B cell (primary cell): ENCODE measurements at regions not wholly inside any gene's neighbourhood (a gene's known extent, or its start where the extent isn't known, plus 50 kb on each side); places are given as distances from the start of the nearest gene placed in this dataset.

Experiments used
- ATAC-seq: fragments of 200-7000 bp; cut with Tn5 transposase; one replicate; pipeline ENCODE4 v1.10.0; 2021; ENCODE audit warnings: low read depth, mild to moderate bottlenecking, moderate number of reproducible peaks, moderate library complexity
- CTCF ChIA-PET: fragments of 350-600 bp; sonication (Branson Sonifier 250); formaldehyde crosslinking; loops from one replicate; lab custom pipeline; 2021; ENCODE audit warnings: antibody characterized with exemption, inconsistent platforms; lab: Charles Lee
- POLR2A ChIA-PET: fragments of 350-600 bp; sonication (Branson Sonifier 250); formaldehyde crosslinking; loops from one replicate; lab custom pipeline; 2021; ENCODE audit warnings: antibody characterized with exemption; lab: Charles Lee
- DNase-seq: peaks from one replicate; pipeline ENCODE4 v3.0.0; 2013
- H2AFZ ChIP-seq: 2 replicates; pipeline ENCODE4 v1.6.1; 2012; ENCODE audit warnings: mild to moderate bottlenecking, low read depth, low read length; ENCODE audit not compliant: insufficient read depth, poor library complexity, severe bottlenecking
- H3K27ac ChIP-seq, 2 donors: 1 replicate in 1 of 2; 2 replicates in 1 of 2; pipeline ENCODE4 v1.5.1; 2012 to 2013; ENCODE audit warnings: low read length in 2 of 2, mild to moderate bottlenecking in 2 of 2, moderate library complexity in 1 of 2
- H3K27me3 ChIP-seq, 4 experiments: fragments of 200-600 bp in 1 of 4; sonication (generic) in 1 of 4; replicated peaks in 1 of 4; 1 replicate in 2 of 4; 2 replicates in 2 of 4; pipeline versions ENCODE4 v1.6.1 to v1.7.0; 2013 to 2016; ENCODE audit warnings: low read length in 3 of 4, mild to moderate bottlenecking in 2 of 4, mixed read lengths in 1 of 4, moderate library complexity in 1 of 4; ENCODE audit not compliant: insufficient read depth in 4 of 4, control insufficient read depth in 3 of 4; ENCODE audit errors: control extremely low read depth in 1 of 4
- H3K36me3 ChIP-seq, 2 experiments: replicated peaks in 1 of 2; 1 replicate in 1 of 2; 2 replicates in 1 of 2; pipeline versions ENCODE4 v1.6.1 to v1.7.1; 2013; ENCODE audit warnings: low read length in 1 of 2; ENCODE audit not compliant: insufficient read depth in 2 of 2, control insufficient read depth in 1 of 2; ENCODE audit errors: control extremely low read depth in 1 of 2, extremely low read depth in 1 of 2
- H3K4me1 ChIP-seq, 2 donors: fragments of 200-600 bp in 1 of 2; sonication (generic) in 1 of 2; 1 replicate in 1 of 2; 2 replicates in 1 of 2; pipeline versions ENCODE4 v1.5.1 to v1.6.1; 2013 to 2017; ENCODE audit warnings: low read length in 2 of 2; ENCODE audit not compliant: control insufficient read depth in 2 of 2, insufficient read depth in 2 of 2
- H3K4me2 ChIP-seq: replicated peaks from 2 replicates; pipeline ENCODE3; 2012; ENCODE audit warnings: mild to moderate bottlenecking, low read depth, low read length; ENCODE audit not compliant: poor library complexity, severe bottlenecking
- H3K4me3 ChIP-seq, 5 experiments: fragments of 200-600 bp in 1 of 5; sonication (generic) in 1 of 5; 1 replicate in 3 of 5; 2 replicates in 2 of 5; pipeline versions ENCODE4 v1.5.1 to v1.7.0; 2011 to 2016; ENCODE audit warnings: low read length in 4 of 5, mild to moderate bottlenecking in 4 of 5, low read depth in 2 of 5, control low read depth in 1 of 5, moderate library complexity in 1 of 5; ENCODE audit not compliant: insufficient read depth in 1 of 5; ENCODE audit errors: control extremely low read depth in 1 of 5, extremely low read depth in 1 of 5
- H3K79me2 ChIP-seq: fragments of 200-600 bp; sonication (generic); one replicate; pipeline ENCODE4 v1.6.0; 2016; ENCODE audit warnings: low read length; ENCODE audit not compliant: control insufficient read depth, insufficient read depth
- H3K9ac ChIP-seq: fragments of 200-600 bp; sonication (generic); 2 replicates; pipeline ENCODE4 v1.6.1; 2017; ENCODE audit warnings: mild to moderate bottlenecking, low read length, moderate library complexity
- H3K9me3 ChIP-seq, 3 donors: one replicate each; pipeline versions ENCODE4 v1.6.1 to v1.7.1; 2013; ENCODE audit warnings: low read length in 2 of 3; ENCODE audit not compliant: control insufficient read depth in 2 of 3, insufficient read depth in 1 of 3; ENCODE audit errors: control extremely low read depth in 1 of 3
- H4K20me1 ChIP-seq: 2 replicates; pipeline ENCODE4 v1.6.0; 2012; ENCODE audit warnings: mild to moderate bottlenecking, low read length; ENCODE audit not compliant: insufficient read depth, control insufficient read depth, poor library complexity, severe bottlenecking
- H3K27ac Mint-ChIP-seq: one replicate; pipeline ENCODE4 v1.8.0; 2021; ENCODE audit warnings: mixed read lengths
- H3K27me3 Mint-ChIP-seq: one replicate; pipeline ENCODE4 v1.8.0; 2021; ENCODE audit warnings: mixed read lengths
- H3K4me1 Mint-ChIP-seq: one replicate; pipeline ENCODE4 v1.8.0; 2021; ENCODE audit warnings: mixed read lengths
- H3K4me3 Mint-ChIP-seq: one replicate; pipeline ENCODE4 v1.8.0; 2021; ENCODE audit warnings: mixed read lengths
- H3K9me3 Mint-ChIP-seq: one replicate; pipeline ENCODE4 v1.8.0; 2022; ENCODE audit warnings: mixed read lengths; ENCODE audit not compliant: insufficient read depth
- EZH2 ChIP-seq: IDR thresholded peaks from 2 replicates; pipeline ENCODE4 v1.6.1; 2012; ENCODE audit warnings: borderline replicate concordance, low read depth, mild to moderate bottlenecking, moderate library complexity, low read length; ENCODE audit not compliant: insufficient read depth, poor library complexity, severe bottlenecking
- WGBS: methylation state at CpG from one replicate; pipeline ENCODE4 v1.1.5; 2013; ENCODE audit warnings: missing lambda C conversion rate; ENCODE audit not compliant: insufficient coverage; 5-methylcytosine and 5-hydroxymethylcytosine counted together
- intact Hi-C: fragments of 100-400 bp; cut with micrococcal nuclease; formaldehyde crosslinking; loops from one replicate; pipeline ENCODE4 v1.10.0; 2022
- TF ChIP-seq, protein P1 (sequence below): fragments of 200-600 bp; IDR thresholded peaks from one replicate; pipeline ENCODE4 v1.8.0; 2022; ENCODE audit warnings: antibody characterized with exemption, mild to moderate bottlenecking

DNA sequence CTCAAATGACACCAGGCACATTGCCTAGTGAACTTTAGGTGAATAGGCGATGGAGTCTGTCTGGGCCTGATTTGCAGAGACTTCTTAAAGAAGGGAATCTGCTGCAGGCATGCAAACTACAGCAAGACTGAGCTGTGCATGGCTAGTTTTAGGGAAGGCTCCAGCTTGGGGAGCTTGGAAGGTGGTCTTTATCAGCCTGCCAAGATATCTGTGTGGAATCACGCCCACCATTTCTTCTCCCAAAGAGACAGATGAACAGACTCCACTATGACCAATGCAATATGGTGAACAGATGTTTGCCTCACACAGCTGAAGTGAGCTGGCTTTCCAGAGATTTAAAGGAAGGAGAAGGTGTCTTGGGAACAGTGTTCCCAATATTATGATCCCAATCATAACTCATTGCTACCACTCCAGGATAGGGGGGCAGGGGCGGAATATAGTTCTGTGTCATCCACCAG is 129.0 kb upstream of the HMHB1 start:
- Mint-ChIP-seq H3K9me3 (no peaks in the 10 kb centered on the region), H3K27me3 (no peaks in the 10 kb centered on the region), H3K4me1 (peaks cover 4% of the 10 kb centered on the region), H3K4me3 (no peak overlapping the region), H3K27ac (no peak overlapping the region)
- no peaks in the 10 kb centered on the region for H3K27me3 ChIP-seq
- no peak for ATAC-seq
- H2AFZ ChIP-seq, result no peak overlapping the region
- intact Hi-C loops, result no loop called here
- H3K4me1 ChIP-seq, result peaks cover 0 to 5% of the 10 kb centered on the region in 2 donors
- POLR2A ChIA-PET, result no interaction called here
- CTCF ChIA-PET, result no interaction called here
- H3K9me3 ChIP-seq, result no peaks in the 10 kb centered on the region
- H3K36me3 ChIP-seq, result no peaks in the 10 kb centered on the region
- TF ChIP-seq, protein P1, sequence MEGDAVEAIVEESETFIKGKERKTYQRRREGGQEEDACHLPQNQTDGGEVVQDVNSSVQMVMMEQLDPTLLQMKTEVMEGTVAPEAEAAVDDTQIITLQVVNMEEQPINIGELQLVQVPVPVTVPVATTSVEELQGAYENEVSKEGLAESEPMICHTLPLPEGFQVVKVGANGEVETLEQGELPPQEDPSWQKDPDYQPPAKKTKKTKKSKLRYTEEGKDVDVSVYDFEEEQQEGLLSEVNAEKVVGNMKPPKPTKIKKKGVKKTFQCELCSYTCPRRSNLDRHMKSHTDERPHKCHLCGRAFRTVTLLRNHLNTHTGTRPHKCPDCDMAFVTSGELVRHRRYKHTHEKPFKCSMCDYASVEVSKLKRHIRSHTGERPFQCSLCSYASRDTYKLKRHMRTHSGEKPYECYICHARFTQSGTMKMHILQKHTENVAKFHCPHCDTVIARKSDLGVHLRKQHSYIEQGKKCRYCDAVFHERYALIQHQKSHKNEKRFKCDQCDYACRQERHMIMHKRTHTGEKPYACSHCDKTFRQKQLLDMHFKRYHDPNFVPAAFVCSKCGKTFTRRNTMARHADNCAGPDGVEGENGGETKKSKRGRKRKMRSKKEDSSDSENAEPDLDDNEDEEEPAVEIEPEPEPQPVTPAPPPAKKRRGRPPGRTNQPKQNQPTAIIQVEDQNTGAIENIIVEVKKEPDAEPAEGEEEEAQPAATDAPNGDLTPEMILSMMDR, result no peak
- TF ChIP-seq EZH2, result no peak
- H3K27ac ChIP-seq, result no peak overlapping the region
- no peaks in the 10 kb centered on the region for H4K20me1 ChIP-seq
- DNase-seq, result no peak
- H3K4me2 ChIP-seq, result no peak overlapping the region
- no peaks in the 10 kb centered on the region for H3K79me2 ChIP-seq
- H3K9ac ChIP-seq, result no peak overlapping the region
- H3K4me3 ChIP-seq, result no peak overlapping the region
- WGBS, result 85% methylated on average over 2 of the region's 3 CpGs

- Histone ChIP-seq H3K4me2 (no peak overlapping the region), H3K27me3 (no peaks in the 10 kb centered on the region), H4K20me1 (no peaks in the 10 kb centered on the region), H3K4me3 (no peak overlapping the region), H3K9me3 (no peaks in the 10 kb centered on the region), H2AFZ (no peak overlapping the region), H3K9ac (no peak overlapping the region), H3K4me1 (peaks cover 0 to 5% of the 10 kb centered on the region in 2 donors), H3K36me3 (no peaks in the 10 kb centered on the region), H3K79me2 (no peaks in the 10 kb centered on the region), H3K27ac (no peak overlapping the region)
- ChIA-PET CTCF (no interaction called here), POLR2A (no interaction called here)
- Mint-ChIP-seq H3K4me1 (peaks cover 4% of the 10 kb centered on the region), H3K27me3 (no peaks in the 10 kb centered on the region), H3K27ac (no peak overlapping the region), H3K4me3 (no peak overlapping the region), H3K9me3 (no peaks in the 10 kb centered on the region)
- WGBS, result 78% methylated on average over 1 of the region's 2 CpGs
- ATAC-seq (no peak), DNase-seq (no peak)
- intact Hi-C loops, result no loop called here
- TF ChIP-seq EZH2, result no peak
- TF ChIP-seq, protein P1, result no peak
Measured at GRCh38 chr5:143682246-143682905, 129.6 kb upstream of the HMHB1 start.
